OCI-LY7 (cell line): ENCODE measurements at regions not wholly inside any gene's neighbourhood (a gene's known extent, or its start where the extent isn't known, plus 50 kb on each side); places are given as distances from the start of the nearest gene placed in this dataset.

ENCODE experiments used
- BruUV-seq: library from RNA; stranded (reverse); fragments of 400-500 nt; replicated peaks from 2 replicates; lab custom pipeline; 2021; lab: Mats Ljungman, UMichigan
- CTCF ChIA-PET: fragments of 300-600 bp; sonication (Branson Sonifier 250); formaldehyde crosslinking; loops from one replicate; lab custom pipeline; 2022; ENCODE audit warnings: antibody characterized with exemption; ENCODE audit not compliant: unreplicated experiment; lab: Charles Lee
- POLR2A ChIA-PET: fragments of 300-600 bp; sonication (Branson Sonifier 250); formaldehyde crosslinking; loops from one replicate; lab custom pipeline; 2022; ENCODE audit warnings: antibody characterized with exemption; lab: Charles Lee
- DNase-seq: peaks from one replicate; pipeline ENCODE4 v3.0.0-alpha.2; 2015; ENCODE audit warnings: low spot score
- H2AFZ ChIP-seq: fragments of 200-600 bp; sonication (generic), shearing (Covaris generic); 2 replicates; pipeline ENCODE4 v1.6.1; 2014; ENCODE audit warnings: mild to moderate bottlenecking, antibody characterized with exemption, low read length, moderate library complexity
- H3K27ac ChIP-seq: fragments of 200-600 bp; sonication (generic); 2 replicates; pipeline ENCODE4 v1.5.1; 2014; ENCODE audit warnings: mixed run types, low read depth, mild to moderate bottlenecking, moderate library complexity, low read length, inconsistent platforms; ENCODE audit not compliant: poor library complexity, severe bottlenecking
- H3K36me3 ChIP-seq: fragments of 200-600 bp; sonication (generic); 2 replicates; pipeline ENCODE4 v1.6.1; 2014; ENCODE audit warnings: mild to moderate bottlenecking, antibody characterized with exemption, low read length, moderate library complexity, mixed read lengths; ENCODE audit not compliant: insufficient read depth
- H3K4me1 ChIP-seq: fragments of 200-600 bp; sonication (generic); 2 replicates; pipeline ENCODE4 v1.5.1; 2014; ENCODE audit warnings: mild to moderate bottlenecking, low read length; ENCODE audit not compliant: insufficient read depth, poor library complexity, severe bottlenecking
- H3K4me2 ChIP-seq: fragments of 200-600 bp; sonication (generic); 2 replicates; pipeline ENCODE4 v1.6.1; 2014; ENCODE audit warnings: mild to moderate bottlenecking, low read length
- H3K4me3 ChIP-seq: fragments of 200-600 bp; sonication (generic); 2 replicates; pipeline ENCODE4 v1.5.1; 2014; ENCODE audit warnings: mild to moderate bottlenecking, low read depth, low read length; ENCODE audit not compliant: poor library complexity, severe bottlenecking
- H3K79me2 ChIP-seq: fragments of 200-600 bp; sonication (generic); 2 replicates; pipeline ENCODE4 v1.6.1; 2016; ENCODE audit warnings: low read depth, mild to moderate bottlenecking, low read length, moderate library complexity, mixed read lengths; ENCODE audit not compliant: insufficient read depth
- H3K9me2 ChIP-seq: fragments of 200-600 bp; sonication (generic); 2 replicates; pipeline ENCODE4 v1.6.1; 2016; ENCODE audit warnings: mild to moderate bottlenecking, low read length, mixed read lengths; ENCODE audit not compliant: insufficient read depth
- H3K9me3 ChIP-seq: fragments of 200-600 bp; sonication (generic); 2 replicates; pipeline ENCODE4 v1.6.1; 2014; ENCODE audit warnings: mild to moderate bottlenecking, mixed run types, low read length, mixed read lengths
- H4K20me1 ChIP-seq: fragments of 200-600 bp; sonication (generic); 2 replicates; pipeline ENCODE4 v1.6.1; 2014; ENCODE audit warnings: mild to moderate bottlenecking, antibody characterized with exemption, low read length, moderate library complexity, mixed read lengths; ENCODE audit not compliant: insufficient read depth
- EZH2phosphoT487 ChIP-seq: fragments of 200-600 bp; sonication (generic); IDR thresholded peaks from 2 replicates; pipeline ENCODE4 v1.6.1; 2018; ENCODE audit warnings: low read depth, borderline replicate concordance, mild to moderate bottlenecking, mixed run types, antibody characterized with exemption, low read length, moderate library complexity, mixed read lengths
- intact Hi-C: fragments of 100-400 bp; cut with micrococcal nuclease; formaldehyde crosslinking; loops from one replicate; pipeline ENCODE4 v1.10.0; 2022; ENCODE audit not compliant: unreplicated experiment
- TF ChIP-seq, protein P1 (sequence below): fragments of 200-600 bp; sonication (generic); conservative IDR thresholded peaks from 2 replicates; pipeline ENCODE4 v1.5.1; 2014; ENCODE audit warnings: mild to moderate bottlenecking, antibody characterized with exemption, low read length, moderate library complexity, mixed read lengths

DNA sequence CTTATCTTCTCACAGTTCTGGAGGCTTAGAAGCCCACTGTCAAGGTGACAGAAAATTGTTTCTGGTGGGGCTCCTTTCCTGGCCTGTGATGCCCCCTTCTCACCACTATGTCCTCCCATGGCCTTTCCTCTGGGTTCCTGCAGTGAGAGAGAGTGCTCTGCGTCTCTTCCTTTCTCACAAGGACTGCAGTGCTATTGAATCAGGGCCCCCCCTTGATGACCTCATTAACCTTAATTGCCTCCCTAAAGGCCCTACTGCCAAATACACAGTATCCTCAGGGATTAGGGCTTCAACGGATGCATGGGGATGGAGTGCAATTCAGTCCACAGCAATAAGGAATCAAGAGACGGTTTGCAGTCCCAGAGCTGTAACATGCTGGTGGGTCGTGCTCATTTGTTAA, 82.0 kb upstream of the GRB10 start:
- H3K9me2 ChIP-seq, result no peaks in the 10 kb centered on the region
- H3K4me2 ChIP-seq, result no peak overlapping the region
- H3K4me1 ChIP-seq, result no peaks in the 10 kb centered on the region
- H4K20me1 ChIP-seq, result no peaks in the 10 kb centered on the region
- TF ChIP-seq EZH2phosphoT487, result no peak
- TF ChIP-seq, protein P1, sequence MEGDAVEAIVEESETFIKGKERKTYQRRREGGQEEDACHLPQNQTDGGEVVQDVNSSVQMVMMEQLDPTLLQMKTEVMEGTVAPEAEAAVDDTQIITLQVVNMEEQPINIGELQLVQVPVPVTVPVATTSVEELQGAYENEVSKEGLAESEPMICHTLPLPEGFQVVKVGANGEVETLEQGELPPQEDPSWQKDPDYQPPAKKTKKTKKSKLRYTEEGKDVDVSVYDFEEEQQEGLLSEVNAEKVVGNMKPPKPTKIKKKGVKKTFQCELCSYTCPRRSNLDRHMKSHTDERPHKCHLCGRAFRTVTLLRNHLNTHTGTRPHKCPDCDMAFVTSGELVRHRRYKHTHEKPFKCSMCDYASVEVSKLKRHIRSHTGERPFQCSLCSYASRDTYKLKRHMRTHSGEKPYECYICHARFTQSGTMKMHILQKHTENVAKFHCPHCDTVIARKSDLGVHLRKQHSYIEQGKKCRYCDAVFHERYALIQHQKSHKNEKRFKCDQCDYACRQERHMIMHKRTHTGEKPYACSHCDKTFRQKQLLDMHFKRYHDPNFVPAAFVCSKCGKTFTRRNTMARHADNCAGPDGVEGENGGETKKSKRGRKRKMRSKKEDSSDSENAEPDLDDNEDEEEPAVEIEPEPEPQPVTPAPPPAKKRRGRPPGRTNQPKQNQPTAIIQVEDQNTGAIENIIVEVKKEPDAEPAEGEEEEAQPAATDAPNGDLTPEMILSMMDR, result no peak
- no peaks in the 10 kb centered on the region for H3K79me2 ChIP-seq
- no peak overlapping the region for H2AFZ ChIP-seq
- no peak overlapping the region for H3K27ac ChIP-seq
- no peak overlapping the region for H3K4me3 ChIP-seq
- ChIA-PET POLR2A (no interaction called here), CTCF (no interaction called here)
- DNase-seq, result no peak
- intact Hi-C loops, result no loop called here
- no peaks in the 10 kb centered on the region for H3K9me3 ChIP-seq
- no peaks in the 10 kb centered on the region for H3K36me3 ChIP-seq
- BruUV-seq, result no TSS peak

DNA sequence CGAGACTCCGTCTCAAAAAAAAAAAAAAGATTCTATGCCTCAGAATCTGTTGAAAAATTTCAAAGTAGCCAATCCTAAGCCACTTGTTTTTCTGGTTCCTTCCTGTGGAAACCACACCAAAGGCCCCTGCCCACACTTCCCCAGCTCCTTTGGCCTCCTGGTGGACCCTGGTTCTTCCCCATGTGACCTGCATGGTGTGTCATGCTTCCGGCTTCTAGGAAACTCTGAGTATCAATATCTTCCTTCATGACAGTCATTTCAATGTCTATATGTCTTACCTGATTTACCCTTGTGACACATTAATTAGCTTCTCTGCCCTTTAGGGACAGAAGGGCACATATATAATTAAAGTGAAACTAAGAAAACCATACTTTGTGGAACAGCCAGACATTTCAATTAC, 80.4 kb upstream of the GRB10 start:
- Histone ChIP-seq H3K79me2 (no peaks in the 10 kb centered on the region), H3K4me1 (no peaks in the 10 kb centered on the region), H3K36me3 (no peaks in the 10 kb centered on the region), H3K4me2 (no peak overlapping the region), H3K4me3 (no peak overlapping the region), H3K27ac (no peak overlapping the region), H4K20me1 (no peaks in the 10 kb centered on the region), H3K9me2 (no peaks in the 10 kb centered on the region), H2AFZ (no peak overlapping the region), H3K9me3 (no peaks in the 10 kb centered on the region)
- POLR2A ChIA-PET, result no interaction called here
- CTCF ChIA-PET, result no interaction called here
- TF ChIP-seq, protein P1, result no peak
- no peak for TF ChIP-seq EZH2phosphoT487
- no TSS peak for BruUV-seq
- DNase-seq, result no peak
- intact Hi-C loops, result no loop called here

DNA sequence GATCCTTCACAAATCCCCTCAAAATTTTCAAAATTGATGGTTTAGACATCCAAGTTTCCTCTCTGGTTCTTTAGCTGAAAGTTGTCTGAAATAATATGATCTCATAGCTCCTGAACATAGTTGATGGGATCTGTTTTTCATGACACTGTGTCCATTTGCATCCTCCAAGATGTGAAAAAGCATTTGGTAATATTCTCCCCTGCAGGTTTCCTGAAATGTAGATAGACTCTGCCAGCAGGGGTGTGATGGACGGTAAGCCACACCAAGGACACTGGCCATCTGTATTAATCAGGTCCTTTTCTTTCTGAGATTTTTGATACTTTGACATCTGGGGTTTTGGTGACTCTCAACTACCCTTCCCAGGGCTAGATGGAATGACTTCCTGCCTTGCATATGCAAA, 79.6 kb upstream of the GRB10 start:
- no peaks in the 10 kb centered on the region for H3K4me1 ChIP-seq
- DNase-seq, result no peak
- no peak overlapping the region for H3K27ac ChIP-seq
- no peaks in the 10 kb centered on the region for H3K9me3 ChIP-seq
- no TSS peak for BruUV-seq
- POLR2A ChIA-PET, result no interaction called here
- no peaks in the 10 kb centered on the region for H4K20me1 ChIP-seq
- no peak overlapping the region for H3K4me3 ChIP-seq
- H3K79me2 ChIP-seq, result no peaks in the 10 kb centered on the region
- H3K36me3 ChIP-seq, result no peaks in the 10 kb centered on the region
- H3K9me2 ChIP-seq, result no peaks in the 10 kb centered on the region
- no peak overlapping the region for H2AFZ ChIP-seq
- CTCF ChIA-PET, result no interaction called here
- H3K4me2 ChIP-seq, result no peak overlapping the region
- intact Hi-C loops, result no loop called here
- TF ChIP-seq EZH2phosphoT487, result no peak
- TF ChIP-seq, protein P1, result no peak
